CD4-positive, alpha-beta T cell (primary cell): ENCODE measurements at regions not wholly inside any gene's neighbourhood (a gene's known extent, or its start where the extent isn't known, plus 50 kb on each side); places are given as distances from the start of the nearest gene placed in this dataset.

Source experiments
- ATAC-seq: fragments of 200-7000 bp; cut with Tn5 transposase; one replicate; pipeline ENCODE4 v1.10.0; 2022; ENCODE audit warnings: mild to moderate bottlenecking; ENCODE audit not compliant: poor library complexity
- CTCF ChIA-PET: fragments of 350-600 bp; sonication (Branson Sonifier 250); formaldehyde crosslinking; loops from one replicate; lab custom pipeline; 2021; ENCODE audit warnings: antibody characterized with exemption, inconsistent platforms; lab: Charles Lee
- POLR2A ChIA-PET: fragments of 350-600 bp; sonication (Branson Sonifier 250); formaldehyde crosslinking; loops from one replicate; lab custom pipeline; 2021; ENCODE audit warnings: antibody characterized with exemption, inconsistent platforms; lab: Charles Lee
- DNase-seq, 14 experiments: peaks; one replicate each; pipeline ENCODE4 v3.0.0-alpha.2; 2013 to 2020; ENCODE audit warnings: mixed read lengths in 2 of 14
- H3K27ac ChIP-seq, 2 donors: one replicate each; pipeline versions ENCODE4 v1.5.1 to v1.7.0; 2013; ENCODE audit warnings: low read length in 2 of 2, low read depth in 1 of 2, mild to moderate bottlenecking in 1 of 2
- H3K27me3 ChIP-seq, 2 experiments: 1 replicate in 1 of 2; 2 replicates in 1 of 2; pipeline versions ENCODE4 v1.6.1 to v1.7.0; 2013; ENCODE audit warnings: low read length in 2 of 2, control low read depth in 1 of 2, mild to moderate bottlenecking in 1 of 2, moderate library complexity in 1 of 2; ENCODE audit not compliant: insufficient read depth in 2 of 2, control insufficient read depth in 1 of 2
- H3K36me3 ChIP-seq: one replicate; pipeline ENCODE4 v1.6.1; 2013; ENCODE audit warnings: low read length, control low read depth; ENCODE audit not compliant: insufficient read depth
- H3K4me1 ChIP-seq: one replicate; pipeline ENCODE4 v1.6.1; 2013; ENCODE audit warnings: low read length, control low read depth; ENCODE audit not compliant: insufficient read depth
- H3K4me3 ChIP-seq: one replicate; pipeline ENCODE4 v1.5.1; 2013; ENCODE audit warnings: mild to moderate bottlenecking, low read length, moderate library complexity
- H3K9me3 ChIP-seq, 2 experiments: 1 replicate in 1 of 2; 2 replicates in 1 of 2; pipeline versions ENCODE4 v1.6.1 to v1.7.0; 2013; ENCODE audit warnings: low read length in 2 of 2, mild to moderate bottlenecking in 2 of 2, control low read depth in 1 of 2, moderate library complexity in 1 of 2; ENCODE audit not compliant: control insufficient read depth in 1 of 2, insufficient read depth in 1 of 2
- H3K27ac Mint-ChIP-seq: one replicate; pipeline ENCODE4 v1.8.0; 2020; ENCODE audit warnings: mixed read lengths
- H3K27me3 Mint-ChIP-seq: one replicate; pipeline ENCODE4 v1.8.0; 2021; ENCODE audit warnings: mixed read lengths
- H3K36me3 Mint-ChIP-seq: one replicate; pipeline ENCODE4 v1.8.0; 2021; ENCODE audit warnings: low read depth, mixed read lengths
- H3K4me1 Mint-ChIP-seq: one replicate; pipeline ENCODE4 v1.8.0; 2021; ENCODE audit warnings: low read depth, mixed read lengths
- H3K4me3 Mint-ChIP-seq: one replicate; pipeline ENCODE4 v1.8.0; 2020; ENCODE audit warnings: mild to moderate bottlenecking, mixed read lengths
- H3K9me3 Mint-ChIP-seq: one replicate; pipeline ENCODE4 v1.8.0; 2020; ENCODE audit warnings: mixed read lengths
- CTCF ChIP-seq: fragments of 200-600 bp; IDR thresholded peaks from one replicate; pipeline ENCODE4 v1.8.0; 2022; ENCODE audit warnings: antibody characterized with exemption, mild to moderate bottlenecking
- intact Hi-C, 2 experiments: fragments of 100-400 bp; cut with DNase I in 1 of 2; cut with micrococcal nuclease in 1 of 2; formaldehyde crosslinking; loops; one replicate each; pipeline versions ENCODE4 v1.15.1 to v1.9.0; 2023 to 2025; cut with DNase I, micrococcal nuclease

- intact Hi-C loops, result no loop called here
- ChIA-PET POLR2A (no interaction called here), CTCF (no interaction called here)
- Histone ChIP-seq H3K9me3 (no peaks in the 10 kb centered on the region), H3K4me3 (no peak overlapping the region), H3K4me1 (no peaks in the 10 kb centered on the region), H3K36me3 (no peaks in the 10 kb centered on the region), H3K27ac (no peak overlapping the region), H3K27me3 (no peaks in the 10 kb centered on the region)
- H3K9me3 Mint-ChIP-seq, result peaks cover 3% of the 10 kb centered on the region
- H3K27ac Mint-ChIP-seq, result no peak overlapping the region
- ATAC-seq (no peak), DNase-seq (no peak)
- no peaks in the 10 kb centered on the region for H3K4me1 Mint-ChIP-seq
- no peaks in the 10 kb centered on the region for H3K27me3 Mint-ChIP-seq
- H3K4me3 Mint-ChIP-seq, result no peak overlapping the region
- TF ChIP-seq CTCF, result no peak
- no peaks in the 10 kb centered on the region for H3K36me3 Mint-ChIP-seq
These were observed 168.1 kb downstream of the GPR37 start for GRCh38 chr7:124597509-124597908.

GRCh38 chr7:124596881-124597280, 168.7 kb downstream of the GPR37 start:
- Histone ChIP-seq H3K4me3 (no peak overlapping the region), H3K4me1 (no peaks in the 10 kb centered on the region), H3K36me3 (no peaks in the 10 kb centered on the region), H3K27me3 (no peaks in the 10 kb centered on the region), H3K9me3 (no peaks in the 10 kb centered on the region), H3K27ac (no peak overlapping the region)
- ChIA-PET POLR2A (no interaction called here), CTCF (no interaction called here)
- Mint-ChIP-seq H3K4me1 (no peaks in the 10 kb centered on the region), H3K27ac (no peak overlapping the region), H3K36me3 (no peaks in the 10 kb centered on the region), H3K9me3 (peaks cover 3% of the 10 kb centered on the region), H3K27me3 (no peaks in the 10 kb centered on the region), H3K4me3 (no peak overlapping the region)
- intact Hi-C loops, result no loop called here
- no peak for TF ChIP-seq CTCF
- ATAC-seq (no peak), DNase-seq (no peak)

- no peak overlapping the region for H3K27ac ChIP-seq
- TF ChIP-seq CTCF, result no peak
- DNase-seq (no peak), ATAC-seq (no peak)
- ChIA-PET POLR2A (no interaction called here), CTCF (no interaction called here)
- no peak overlapping the region for H3K4me3 Mint-ChIP-seq
- H3K36me3 ChIP-seq, result no peaks in the 10 kb centered on the region
- peaks cover 3% of the 10 kb centered on the region for H3K9me3 Mint-ChIP-seq
- no peaks in the 10 kb centered on the region for H3K9me3 ChIP-seq
- H3K27me3 ChIP-seq, result no peaks in the 10 kb centered on the region
- no peaks in the 10 kb centered on the region for H3K4me1 ChIP-seq
- H3K4me3 ChIP-seq, result no peak overlapping the region
- intact Hi-C loops, result no loop called here
- H3K36me3 Mint-ChIP-seq, result no peaks in the 10 kb centered on the region
- no peak overlapping the region for H3K27ac Mint-ChIP-seq
- no peaks in the 10 kb centered on the region for H3K4me1 Mint-ChIP-seq
- H3K27me3 Mint-ChIP-seq, result no peaks in the 10 kb centered on the region
These were observed 174.8 kb downstream of the GPR37 start for GRCh38 chr7:124590814-124591213.
